CD4-positive, alpha-beta T cell treated with Interferon alpha-2 for 1 hour (primary cell): ENCODE measurements at regions not wholly inside any gene's neighbourhood (a gene's known extent, or its start where the extent isn't known, plus 50 kb on each side); places are given as distances from the start of the nearest gene placed in this dataset.
A peak's percentile ranks its signal among the peaks of the same experiment; 100 is the strongest.

ENCODE experiments used
- DNase-seq, 2 donors: peaks; one replicate each; pipeline ENCODE4 v3.0.0-alpha.2; 2020 to 2022

DNA sequence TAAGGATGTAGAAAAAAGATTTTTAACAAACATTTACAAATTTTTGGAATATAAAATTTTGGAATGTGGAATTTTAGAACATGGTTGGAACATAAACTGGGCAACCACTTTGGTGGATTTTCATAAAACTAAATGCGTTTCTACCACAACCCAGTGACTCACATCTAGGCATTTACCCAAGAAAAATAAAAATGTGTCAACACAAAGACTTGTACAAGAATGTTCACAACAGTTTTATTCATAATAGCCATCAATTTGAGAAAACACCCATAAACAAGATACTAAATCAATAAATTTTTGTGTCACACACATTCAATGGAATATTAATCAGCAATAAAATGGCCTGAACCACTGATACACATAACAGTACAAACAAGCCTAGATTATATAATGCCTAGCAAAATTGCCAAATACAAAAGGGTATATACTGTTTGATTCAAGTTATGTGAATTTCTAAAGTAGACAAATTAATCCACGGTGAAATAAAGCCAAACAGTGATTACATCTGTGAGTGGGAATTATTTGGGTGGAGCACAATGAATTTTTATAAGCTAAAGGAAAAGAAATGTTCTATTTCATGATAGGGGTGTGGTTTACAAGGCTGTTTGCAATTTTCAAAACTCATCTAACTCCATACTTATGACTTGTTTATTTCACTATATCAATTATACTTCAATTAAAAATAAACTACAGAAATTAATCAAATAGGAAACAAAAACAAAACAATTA is 415.2 kb upstream of the OR4E1 start:
- no peak for DNase-seq

GRCh38 chr14:22086131-22086530 is 412.5 kb upstream of the OR4E1 start:
- DNase-seq: no peak

- DNase-seq: peak; percentile 18 to 64
These were observed 411.0 kb upstream of the OR4E1 start for GRCh38 chr14:22084393-22085281.

GRCh38 chr14:22081337-22081736 is 407.7 kb upstream of the OR4E1 start:
- DNase-seq: no peak

DNA sequence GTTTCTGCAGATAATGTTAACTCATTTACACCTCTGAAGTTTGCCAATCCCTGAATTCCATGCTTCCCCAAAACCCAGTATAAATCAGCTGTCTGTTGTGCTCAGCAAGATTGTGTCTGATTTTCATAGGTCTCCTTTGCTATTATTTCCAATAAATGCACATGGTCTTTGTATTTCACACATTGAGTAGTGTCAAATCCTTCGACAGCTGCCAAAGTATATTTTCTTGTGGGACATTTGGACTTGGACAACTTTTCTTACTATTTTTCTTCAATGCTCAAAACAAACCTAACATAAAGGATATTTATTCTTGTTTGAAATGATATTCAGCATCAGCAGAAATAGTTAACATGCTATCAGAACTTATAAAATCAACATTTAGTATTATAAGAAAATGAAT is 406.1 kb upstream of the OR4E1 start:
- no peak for DNase-seq

DNA sequence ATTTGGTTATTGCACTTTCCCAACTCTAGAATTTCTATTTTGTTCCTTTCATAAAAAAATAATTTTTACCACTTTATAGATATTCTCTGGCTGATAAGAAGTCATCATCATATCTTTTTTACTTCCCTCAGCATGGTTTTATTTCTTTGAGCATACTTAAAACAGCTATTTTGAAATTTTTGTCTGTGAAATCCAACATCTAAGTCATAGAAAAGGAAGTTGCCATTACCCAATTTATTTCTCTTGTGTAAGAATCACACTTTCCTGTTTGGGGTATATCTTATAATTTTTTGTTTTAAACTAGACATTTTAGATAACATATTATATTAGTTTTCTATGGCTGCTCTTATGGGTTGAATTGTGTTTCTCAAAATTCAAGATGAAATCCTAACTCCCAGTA is 400.2 kb upstream of the OR4E1 start:
- DNase-seq: no peak

DNA sequence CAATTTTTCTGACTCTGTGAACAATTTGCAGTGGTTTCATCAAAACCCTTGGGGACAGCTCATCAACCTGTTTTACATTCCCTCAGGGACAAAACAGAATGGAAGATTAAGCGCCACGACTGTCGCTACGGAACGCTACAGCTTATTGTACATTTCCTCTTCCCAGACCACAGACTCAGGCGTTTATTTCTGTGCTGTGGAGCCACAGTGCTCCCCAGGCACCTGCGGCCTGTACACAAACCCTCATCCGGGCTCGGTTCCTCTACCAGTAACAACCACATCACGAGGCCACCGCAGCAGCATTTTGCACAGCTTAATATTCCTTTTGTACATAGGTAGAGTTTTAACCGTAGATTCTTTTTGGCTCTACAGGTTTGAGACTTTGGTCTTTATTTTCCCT is 397.4 kb upstream of the OR4E1 start:
- DNase-seq: peak; percentile 44 to 58

- DNase-seq: peak; percentile 43 to 67
These were observed 396.7 kb upstream of the OR4E1 start for GRCh38 chr14:22070119-22070982.

DNA sequence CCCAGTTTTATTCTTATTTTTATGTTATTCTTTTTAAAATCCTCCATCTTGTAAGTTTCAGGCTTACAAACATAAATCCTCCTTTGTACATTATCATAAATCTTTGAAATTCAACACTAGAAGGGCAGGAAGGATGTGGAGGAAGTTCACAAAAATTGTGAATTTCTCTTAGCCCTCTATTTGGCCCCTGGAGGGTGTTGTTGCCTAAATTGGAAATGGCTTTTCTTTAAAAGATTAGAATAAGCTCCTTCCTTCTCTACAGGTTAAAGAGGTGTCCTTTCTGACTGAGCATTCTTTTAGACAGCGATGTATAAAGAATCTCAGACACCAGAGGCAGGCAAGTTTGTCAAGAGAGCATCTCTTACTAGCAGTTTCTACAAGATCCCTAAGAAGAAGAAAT is 391.7 kb upstream of the OR4E1 start:
- DNase-seq: peak in 1 of 2 donors; percentile 13

DNA sequence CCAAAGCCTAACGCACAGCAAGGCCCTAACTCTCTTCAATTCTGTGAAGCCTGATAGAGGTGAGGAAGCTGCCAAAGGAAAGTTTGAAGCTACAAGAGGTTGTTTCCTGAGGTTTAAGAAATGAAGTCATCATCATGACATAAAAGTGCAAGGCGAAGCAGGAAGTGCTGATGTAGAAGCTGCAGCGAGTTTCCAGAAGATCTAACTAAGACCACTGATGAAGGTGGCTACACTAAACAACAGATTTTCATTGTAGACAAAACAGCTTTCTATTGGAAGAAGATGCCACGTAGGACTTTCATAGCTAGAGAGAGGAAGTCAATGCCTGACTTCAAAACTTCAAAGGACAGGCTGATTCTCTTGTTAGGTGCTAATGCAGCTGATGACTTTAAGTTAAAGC is 385.6 kb upstream of the OR4E1 start:
- DNase-seq: no peak

DNA sequence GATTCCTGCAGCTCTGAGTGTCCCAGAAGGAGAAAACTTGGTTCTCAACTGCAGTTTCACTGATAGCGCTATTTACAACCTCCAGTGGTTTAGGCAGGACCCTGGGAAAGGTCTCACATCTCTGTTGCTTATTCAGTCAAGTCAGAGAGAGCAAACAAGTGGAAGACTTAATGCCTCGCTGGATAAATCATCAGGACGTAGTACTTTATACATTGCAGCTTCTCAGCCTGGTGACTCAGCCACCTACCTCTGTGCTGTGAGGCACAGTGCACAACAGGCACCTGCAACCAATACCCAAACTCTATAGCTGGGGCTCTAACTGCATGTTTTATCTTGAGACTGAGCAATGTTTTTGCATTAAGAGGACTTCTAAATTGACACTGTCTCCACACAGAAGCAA is 379.2 kb upstream of the OR4E1 start:
- DNase-seq: no peak

GRCh38 chr14:22047115-22047514 is 373.5 kb upstream of the OR4E1 start:
- peak; percentile 27 to 72 for DNase-seq

GRCh38 chr14:22046063-22046462 is 372.4 kb upstream of the OR4E1 start:
- no peak for DNase-seq

GRCh38 chr14:22044193-22044592 is 370.6 kb upstream of the OR4E1 start:
- no peak for DNase-seq

DNA sequence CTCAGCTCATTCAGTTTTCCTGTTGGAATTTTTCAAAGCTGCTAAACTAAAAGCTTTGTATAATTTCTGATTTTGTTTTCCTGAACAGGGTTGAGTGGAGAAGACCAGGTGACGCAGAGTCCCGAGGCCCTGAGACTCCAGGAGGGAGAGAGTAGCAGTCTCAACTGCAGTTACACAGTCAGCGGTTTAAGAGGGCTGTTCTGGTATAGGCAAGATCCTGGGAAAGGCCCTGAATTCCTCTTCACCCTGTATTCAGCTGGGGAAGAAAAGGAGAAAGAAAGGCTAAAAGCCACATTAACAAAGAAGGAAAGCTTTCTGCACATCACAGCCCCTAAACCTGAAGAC is 367.1 kb upstream of the OR4E1 start:
- no peak for DNase-seq

GRCh38 chr14:22039938-22040780 is 366.5 kb upstream of the OR4E1 start:
- peak; percentile 36 to 64 for DNase-seq

DNA sequence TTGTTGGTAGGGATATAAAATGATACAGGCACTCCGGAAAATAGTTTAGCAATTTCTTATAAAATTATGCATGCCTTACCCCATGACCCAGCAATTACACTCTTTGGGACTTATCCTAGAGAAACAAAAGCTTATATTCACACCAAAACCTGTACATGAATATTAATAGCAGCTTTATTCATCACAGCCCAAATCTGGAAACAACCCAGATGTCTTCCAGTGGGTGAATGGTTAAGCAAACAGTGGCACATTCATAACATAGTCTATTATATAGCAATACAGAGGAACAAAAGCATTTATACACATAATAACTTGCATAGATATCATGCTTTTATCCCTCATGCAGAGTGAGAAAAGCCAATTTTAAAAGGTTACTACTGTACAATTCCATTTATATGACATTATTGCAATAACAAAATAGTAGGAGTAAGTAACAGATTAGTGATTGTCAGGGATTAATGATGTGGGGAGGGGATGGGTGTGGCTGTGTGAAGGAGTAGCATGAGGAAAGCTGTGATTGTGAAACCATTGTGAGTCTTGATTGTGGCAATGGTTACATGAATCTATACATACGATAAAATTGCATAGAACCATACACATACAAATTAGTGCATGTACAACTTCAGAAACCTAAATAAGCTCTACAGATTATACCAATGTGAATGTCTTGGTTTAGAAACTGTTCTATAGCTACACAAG is 363.1 kb upstream of the OR4E1 start:
- no peak for DNase-seq

- no peak for DNase-seq
These were observed 352.9 kb upstream of the OR4E1 start for GRCh38 chr14:22026527-22026926.

DNA sequence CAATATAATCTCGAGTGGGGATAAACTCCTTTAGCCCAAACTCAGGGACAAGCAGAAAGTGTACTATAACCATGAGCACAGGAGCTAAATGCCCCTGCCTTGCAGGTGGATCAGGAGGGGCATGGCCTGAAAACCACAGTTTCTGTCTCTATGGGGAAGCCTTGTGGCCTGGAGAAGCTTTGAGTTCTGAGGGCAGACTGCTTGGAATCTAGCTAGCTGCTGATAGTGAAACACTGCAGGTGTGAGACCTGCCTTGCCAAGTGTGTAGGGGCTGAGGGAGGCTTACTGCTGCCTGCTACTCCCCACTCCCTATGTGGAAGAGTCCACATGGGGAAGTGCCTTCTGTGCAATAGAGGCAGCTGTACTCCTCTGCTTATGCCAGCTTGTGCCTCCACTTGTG is 352.3 kb upstream of the OR4E1 start:
- no peak for DNase-seq

GRCh38 chr14:22024137-22024536 is 350.5 kb upstream of the OR4E1 start:
- DNase-seq: no peak

DNA sequence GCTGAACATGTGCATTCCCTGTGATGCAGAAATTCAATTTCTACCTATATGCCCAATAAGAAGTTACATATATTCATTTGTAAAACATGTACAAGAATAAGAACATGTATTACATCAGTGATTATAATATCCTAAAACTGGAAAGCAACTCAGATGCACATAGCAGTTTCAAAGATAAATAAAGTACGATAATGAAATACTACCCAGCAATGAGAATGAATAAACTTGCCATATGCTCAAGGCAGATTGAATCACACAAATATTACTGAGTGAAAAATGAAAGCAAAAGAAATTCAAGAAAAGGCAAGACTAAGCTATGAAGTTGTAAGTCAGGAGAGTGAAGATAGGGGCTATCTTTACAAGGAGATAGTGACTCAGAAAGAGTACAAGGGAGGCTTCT is 345.3 kb upstream of the OR4E1 start:
- no peak for DNase-seq

DNA sequence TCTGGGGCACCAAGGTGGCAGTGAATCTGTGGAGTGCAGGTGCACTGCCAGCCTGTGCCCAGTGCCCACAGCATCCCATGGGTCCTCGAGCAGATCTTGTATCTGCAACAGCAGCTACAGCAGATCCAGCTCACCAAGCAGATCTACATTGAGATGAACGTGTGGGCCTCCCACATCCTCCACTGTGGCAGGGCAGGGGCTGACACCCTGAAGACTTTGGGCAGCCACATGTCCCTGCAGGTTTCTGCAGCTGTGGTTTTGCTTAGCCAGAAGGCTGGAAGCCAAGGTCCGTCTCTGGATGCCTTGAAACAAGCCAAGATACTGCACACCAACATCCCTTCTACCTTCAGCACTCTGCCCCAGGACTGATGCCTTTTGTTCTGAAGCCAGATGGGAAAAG is 338.8 kb upstream of the OR4E1 start:
- DNase-seq: no peak
